GM12878 (cell line): ENCODE measurements at regions not wholly inside any gene's neighbourhood (a gene's known extent, or its start where the extent isn't known, plus 50 kb on each side); places are given as distances from the start of the nearest gene placed in this dataset.

Source experiments
- ATF3 ChIP-seq: IDR thresholded peaks from 2 replicates; pipeline ENCODE4 v1.6.1; 2011; ENCODE audit warnings: low read depth, mild to moderate bottlenecking, low read length, moderate library complexity, borderline replicate concordance; ENCODE audit errors: extremely low read depth
- USF2 ChIP-seq: IDR thresholded peaks from 2 replicates; pipeline ENCODE4 v1.6.1; 2011; ENCODE audit warnings: low read depth, low read length, improper control_type of control experiment, borderline replicate concordance

GRCh38 chr6:145498425-145498824, 236.9 kb downstream of the EPM2A start:
- TF ChIP-seq USF2 (no peak), ATF3 (no peak)
